ENCODE measurements at regions not wholly inside any gene's neighbourhood (a gene's known extent, or its start where the extent isn't known, plus 50 kb on each side); places are given as distances from the start of the nearest gene placed in this dataset.
"Not testable (repeated sequence)": the region's sequence is repeated elsewhere in the genome, so short reads cannot be mapped to it uniquely, and the experiment has no call there.

GRCh38 chr6:1178590-1178989 is 133.3 kb upstream of the FOXQ1 start:
- Histone ChIP-seq H3K4me3 (no peak overlapping the region), H3K27ac (no peak overlapping the region)
- TF ChIP-seq CTCF (IDR thresholded peaks at IDR 0.05), result no peak
- no peak for DNase-seq (ENCODE audit: low spot score)

- H3K27ac ChIP-seq, result no peak overlapping the region
- H3K4me3 ChIP-seq, result no peak overlapping the region
- DNase-seq (ENCODE audit: low spot score), result no peak
- TF ChIP-seq CTCF (IDR thresholded peaks at IDR 0.05), result no peak
Measured at GRCh38 chr6:1176567-1176966, 135.3 kb upstream of the FOXQ1 start.

- no peak for DNase-seq (ENCODE audit: low spot score)
- no peak overlapping the region for H3K27ac ChIP-seq
- no peak for TF ChIP-seq CTCF (IDR thresholded peaks at IDR 0.05)
- H3K4me3 ChIP-seq, result no peak overlapping the region
Measured at GRCh38 chr6:1175877-1176276, 136.0 kb upstream of the FOXQ1 start.

- Histone ChIP-seq H3K27ac (no peak overlapping the region), H3K4me3 (no peak overlapping the region)
- TF ChIP-seq CTCF (IDR thresholded peaks at IDR 0.05), result no peak
- DNase-seq (ENCODE audit: low spot score), result no peak
Measured at GRCh38 chr6:1170794-1171193, 141.1 kb upstream of the FOXQ1 start.

DNA sequence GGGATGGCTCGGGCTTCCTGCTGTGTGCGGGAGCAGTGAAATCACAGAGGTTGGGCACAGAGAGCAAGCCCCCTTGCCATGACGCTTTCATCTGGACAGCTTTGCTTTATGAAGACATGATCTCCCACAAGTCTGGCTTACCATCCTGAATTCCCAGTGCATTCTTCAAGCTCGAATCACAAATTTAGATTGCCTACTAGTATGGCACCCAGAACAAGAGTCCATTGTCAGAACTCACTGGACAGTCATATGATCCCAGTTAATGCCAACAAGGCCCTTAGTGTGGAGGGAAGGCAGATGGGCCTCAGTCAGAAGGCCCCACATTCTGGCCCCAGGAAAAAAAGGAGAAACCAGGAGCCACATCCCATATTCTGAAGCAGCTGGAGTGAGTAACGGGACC is 147.3 kb upstream of the FOXQ1 start:
- no peak for TF ChIP-seq CTCF (IDR thresholded peaks at IDR 0.05)
- DNase-seq (ENCODE audit: low spot score), result no peak
- Histone ChIP-seq H3K4me3 (no peak overlapping the region), H3K27ac (no peak overlapping the region)

- no peak for DNase-seq (ENCODE audit: low spot score)
- no peak for TF ChIP-seq CTCF (IDR thresholded peaks at IDR 0.05)
- Histone ChIP-seq H3K4me3 (no peak overlapping the region), H3K27ac (no peak overlapping the region)
Measured at GRCh38 chr6:1163501-1163900, 148.4 kb upstream of the FOXQ1 start.

- no peak for DNase-seq (ENCODE audit: low spot score)
- Histone ChIP-seq H3K27ac (no peak overlapping the region), H3K4me3 (peak overlapping the region; percentile 28)
- no peak for TF ChIP-seq CTCF (IDR thresholded peaks at IDR 0.05)
Measured at GRCh38 chr6:1162367-1163275, 149.3 kb upstream of the FOXQ1 start.

DNA sequence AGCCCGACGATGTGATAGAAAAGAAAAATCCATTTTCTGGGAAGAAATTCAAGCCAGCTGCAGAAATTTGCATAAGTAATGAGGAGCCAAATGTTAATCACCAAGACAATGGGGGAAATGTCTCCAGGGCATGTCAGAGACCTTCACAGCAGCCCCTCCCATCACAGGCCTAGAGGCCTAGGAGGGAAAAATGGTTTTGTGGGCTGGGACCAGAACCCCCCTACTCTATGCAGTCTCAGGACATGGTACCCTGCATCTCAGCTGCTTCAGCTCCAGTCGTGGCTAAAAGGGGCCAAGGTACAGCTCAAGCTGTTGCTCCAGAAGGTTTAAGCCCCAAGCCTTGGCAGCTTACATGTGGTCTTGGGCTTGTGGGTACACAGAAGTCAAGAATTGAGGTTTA is 155.5 kb upstream of the FOXQ1 start:
- H3K27ac ChIP-seq; DNase-seq (ENCODE audit: low spot score); H3K4me3 ChIP-seq: not testable (repeated sequence)
